K562 (cell line): ENCODE measurements at regions not wholly inside any gene's neighbourhood (a gene's known extent, or its start where the extent isn't known, plus 50 kb on each side); places are given as distances from the start of the nearest gene placed in this dataset.

ENCODE experiments used
- BACH1 ChIP-seq: fragments of 200-800 bp; sonication (Bioruptor generic); IDR thresholded peaks from 2 replicates; pipeline ENCODE4 v1.6.1; 2016; ENCODE audit warnings: missing genetic modification characterization, missing compliant biosample characterization
- CTBP1 ChIP-seq: fragments of 450-650 bp; IDR thresholded peaks from 2 replicates; pipeline ENCODE4 v1.6.1; 2016; ENCODE audit warnings: borderline replicate concordance
- CTCF ChIP-seq, 3 experiments: IDR thresholded peaks in 2 of 3; conservative IDR thresholded peaks in 1 of 3; 2 replicates each; pipeline ENCODE4 v1.5.1; 2011 to 2012; ENCODE audit warnings: low read length in 3 of 3, mild to moderate bottlenecking in 3 of 3, control low read depth in 2 of 3, improper control_type of control experiment in 1 of 3, inconsistent platforms in 1 of 3, low read depth in 1 of 3, mixed read lengths in 1 of 3, moderate library complexity in 1 of 3; ENCODE audit not compliant: insufficient read depth in 2 of 3
- EGR1 ChIP-seq: fragments of 450-650 bp; conservative IDR thresholded peaks from 2 replicates; pipeline ENCODE4 v1.6.1; 2017; ENCODE audit warnings: mild to moderate bottlenecking
- EP300 ChIP-seq: IDR thresholded peaks from 2 replicates; pipeline ENCODE4 v1.6.1; 2012; ENCODE audit warnings: low read length, improper control_type of control experiment
- GATAD2B ChIP-seq: fragments of 450-650 bp; IDR thresholded peaks from 2 replicates; pipeline ENCODE4 v1.6.1; 2017; ENCODE audit warnings: mild to moderate bottlenecking, borderline replicate concordance
- POLR2A ChIP-seq: fragments of 450-650 bp; conservative IDR thresholded peaks from 2 replicates; pipeline ENCODE4 v1.6.1; 2016
- POLR2G ChIP-seq: fragments of 200-400 bp; formaldehyde crosslinking; IDR thresholded peaks from 2 replicates; pipeline ENCODE4 v1.6.1; 2017; ENCODE audit warnings: low read depth, mild to moderate bottlenecking, antibody characterized with exemption, low read length, moderate library complexity
- RBFOX2 ChIP-seq: fragments of 200-400 bp; formaldehyde crosslinking; IDR thresholded peaks from 2 replicates; pipeline ENCODE4 v1.6.1; 2017; ENCODE audit warnings: low read depth, mild to moderate bottlenecking, low read length, moderate library complexity
- THRAP3 ChIP-seq: fragments of 450-650 bp; IDR thresholded peaks from 2 replicates; pipeline ENCODE4 v1.6.1; 2016; ENCODE audit warnings: mild to moderate bottlenecking, inconsistent platforms, borderline replicate concordance
- TF ChIP-seq, protein P1 (sequence below): sonication (generic); formaldehyde crosslinking; IDR thresholded peaks from 2 replicates; pipeline ENCODE4 v1.8.0; 2022; ENCODE audit warnings: mild to moderate bottlenecking, missing genetic modification reagents

DNA sequence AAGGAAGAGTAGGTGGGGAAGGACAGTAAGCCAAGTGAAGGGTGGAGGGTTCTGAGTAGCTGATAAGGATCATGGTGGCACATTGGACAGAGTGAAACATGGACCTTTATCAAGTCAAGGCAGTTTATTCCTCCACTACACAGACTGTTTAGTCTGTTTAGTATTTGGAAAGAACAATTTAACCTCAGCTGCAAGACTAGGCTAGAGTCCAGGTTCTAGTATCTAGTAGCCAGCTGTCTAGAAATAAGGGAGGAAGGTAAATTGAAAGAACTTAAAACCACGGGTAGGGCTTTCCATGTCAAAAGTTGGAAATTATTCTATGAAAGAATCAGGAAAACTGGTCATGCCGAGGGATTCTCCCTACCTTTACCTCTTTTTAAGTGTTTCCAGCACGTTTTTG lies 140.1 kb upstream of the MED14 start:
- TF ChIP-seq THRAP3 (no peak), POLR2A (no peak), CTCF (IDR thresholded peaks at IDR 0.05 in 2 of 3, conservative IDR thresholded peaks at IDR 0.05 in 1 of 3; ENCODE audit: insufficient read depth in 2 of 3, low read depth in 1 of 3, low read length in 3 of 3) (no peak), BACH1 (no peak), EGR1 (no peak), POLR2G (no peak), RBFOX2 (no peak), CTBP1 (no peak), EP300 (no peak), GATAD2B (no peak)
- TF ChIP-seq, protein P1, sequence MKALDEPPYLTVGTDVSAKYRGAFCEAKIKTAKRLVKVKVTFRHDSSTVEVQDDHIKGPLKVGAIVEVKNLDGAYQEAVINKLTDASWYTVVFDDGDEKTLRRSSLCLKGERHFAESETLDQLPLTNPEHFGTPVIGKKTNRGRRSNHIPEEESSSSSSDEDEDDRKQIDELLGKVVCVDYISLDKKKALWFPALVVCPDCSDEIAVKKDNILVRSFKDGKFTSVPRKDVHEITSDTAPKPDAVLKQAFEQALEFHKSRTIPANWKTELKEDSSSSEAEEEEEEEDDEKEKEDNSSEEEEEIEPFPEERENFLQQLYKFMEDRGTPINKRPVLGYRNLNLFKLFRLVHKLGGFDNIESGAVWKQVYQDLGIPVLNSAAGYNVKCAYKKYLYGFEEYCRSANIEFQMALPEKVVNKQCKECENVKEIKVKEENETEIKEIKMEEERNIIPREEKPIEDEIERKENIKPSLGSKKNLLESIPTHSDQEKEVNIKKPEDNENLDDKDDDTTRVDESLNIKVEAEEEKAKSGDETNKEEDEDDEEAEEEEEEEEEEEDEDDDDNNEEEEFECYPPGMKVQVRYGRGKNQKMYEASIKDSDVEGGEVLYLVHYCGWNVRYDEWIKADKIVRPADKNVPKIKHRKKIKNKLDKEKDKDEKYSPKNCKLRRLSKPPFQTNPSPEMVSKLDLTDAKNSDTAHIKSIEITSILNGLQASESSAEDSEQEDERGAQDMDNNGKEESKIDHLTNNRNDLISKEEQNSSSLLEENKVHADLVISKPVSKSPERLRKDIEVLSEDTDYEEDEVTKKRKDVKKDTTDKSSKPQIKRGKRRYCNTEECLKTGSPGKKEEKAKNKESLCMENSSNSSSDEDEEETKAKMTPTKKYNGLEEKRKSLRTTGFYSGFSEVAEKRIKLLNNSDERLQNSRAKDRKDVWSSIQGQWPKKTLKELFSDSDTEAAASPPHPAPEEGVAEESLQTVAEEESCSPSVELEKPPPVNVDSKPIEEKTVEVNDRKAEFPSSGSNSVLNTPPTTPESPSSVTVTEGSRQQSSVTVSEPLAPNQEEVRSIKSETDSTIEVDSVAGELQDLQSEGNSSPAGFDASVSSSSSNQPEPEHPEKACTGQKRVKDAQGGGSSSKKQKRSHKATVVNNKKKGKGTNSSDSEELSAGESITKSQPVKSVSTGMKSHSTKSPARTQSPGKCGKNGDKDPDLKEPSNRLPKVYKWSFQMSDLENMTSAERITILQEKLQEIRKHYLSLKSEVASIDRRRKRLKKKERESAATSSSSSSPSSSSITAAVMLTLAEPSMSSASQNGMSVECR (CRISPR knock-in tag), result no peak
